Neural cell (in vitro differentiated cells): ENCODE measurements at regions not wholly inside any gene's neighbourhood (a gene's known extent, or its start where the extent isn't known, plus 50 kb on each side); places are given as distances from the start of the nearest gene placed in this dataset.

Source experiments
- H2AFZ ChIP-seq: fragments of 200-600, 300-800 bp; sonication (generic), shearing (Covaris generic); 2 replicates; pipeline ENCODE4 v1.6.0; 2014; ENCODE audit warnings: low read depth, mild to moderate bottlenecking, antibody characterized with exemption, low read length, moderate library complexity
- H3F3A ChIP-seq: fragments of 200-600 bp; shearing (Covaris generic); 2 replicates; pipeline ENCODE4 v1.6.1; 2016; ENCODE audit warnings: mild to moderate bottlenecking, moderate library complexity, mixed read lengths, antibody characterized with exemption, low read length; ENCODE audit not compliant: insufficient read depth, poor library complexity, severe bottlenecking
- H3K27ac ChIP-seq: fragments of 200-600, 300-800 bp; sonication (generic), shearing (Covaris generic); 2 replicates; pipeline ENCODE4 v1.5.1; 2014; ENCODE audit warnings: mild to moderate bottlenecking, low read length, moderate library complexity
- H3K27me3 ChIP-seq: fragments of 300-800, 200-600 bp; sonication (generic), shearing (Covaris generic); 2 replicates; pipeline ENCODE4 v1.6.0; 2014; ENCODE audit warnings: mild to moderate bottlenecking, low read depth, low read length, moderate library complexity; ENCODE audit not compliant: insufficient read depth
- H3K36me3 ChIP-seq: fragments of 300-800, 200-600 bp; sonication (generic), shearing (Covaris generic); 2 replicates; pipeline ENCODE4 v1.5.1; 2014; ENCODE audit warnings: mild to moderate bottlenecking, antibody characterized with exemption, low read length, moderate library complexity; ENCODE audit not compliant: insufficient read depth
- H3K4me2 ChIP-seq: fragments of 300-800, 200-600 bp; sonication (generic), shearing (Covaris generic); 2 replicates; pipeline ENCODE4 v1.6.0; 2014; ENCODE audit warnings: mild to moderate bottlenecking, low read length
- H3K4me3 ChIP-seq: fragments of 300-800, 200-600 bp; sonication (generic), shearing (Covaris generic); 2 replicates; pipeline ENCODE4 v1.5.1; 2014; ENCODE audit warnings: mild to moderate bottlenecking, low read length, moderate library complexity
- H3K79me2 ChIP-seq: fragments of 200-600 bp; shearing (Covaris generic); replicated peaks from 2 replicates; pipeline ENCODE4 v1.6.0; 2014; ENCODE audit warnings: mild to moderate bottlenecking, low read length, moderate library complexity; ENCODE audit not compliant: insufficient read depth
- H3K9ac ChIP-seq: fragments of 300-800, 200-600 bp; sonication (generic), shearing (Covaris generic); 2 replicates; pipeline ENCODE4 v1.6.1; 2016; ENCODE audit warnings: mild to moderate bottlenecking, low read length, mixed read lengths
- H3K9me2 ChIP-seq: fragments of 200-600 bp; shearing (Covaris generic); 2 replicates; pipeline ENCODE4 v1.6.1; 2016; ENCODE audit warnings: mild to moderate bottlenecking, low read length, mixed read lengths; ENCODE audit not compliant: insufficient read depth
- H3K9me3 ChIP-seq: fragments of 200-600, 300-800 bp; sonication (generic), shearing (Covaris generic); 2 replicates; pipeline ENCODE4 v1.6.1; 2016; ENCODE audit warnings: mild to moderate bottlenecking, mixed run types, low read length, moderate library complexity, mixed read lengths
- H4K20me1 ChIP-seq: fragments of 200-600 bp; shearing (Covaris generic); 2 replicates; pipeline ENCODE4 v1.6.1; 2016; ENCODE audit warnings: mild to moderate bottlenecking, mixed run types; ENCODE audit not compliant: insufficient read depth
- CTCF ChIP-seq: fragments of 450-650 bp; IDR thresholded peaks from 2 replicates; pipeline ENCODE4 v1.5.1; 2014; ENCODE audit warnings: antibody characterized with exemption, mild to moderate bottlenecking, moderate library complexity; ENCODE audit not compliant: poor library complexity, severe bottlenecking
- EP300 ChIP-seq: fragments of 450-650 bp; conservative IDR thresholded peaks from 2 replicates; pipeline ENCODE4 v1.6.1; 2014; ENCODE audit warnings: antibody characterized with exemption, mild to moderate bottlenecking, moderate library complexity; ENCODE audit not compliant: poor library complexity, severe bottlenecking
- EZH2 ChIP-seq: fragments of 200-600, 300-800 bp; shearing (Covaris generic), sonication (generic); IDR thresholded peaks from 2 replicates; pipeline ENCODE4 v1.6.1; 2014; ENCODE audit warnings: antibody characterized with exemption, low read length, borderline replicate concordance, mild to moderate bottlenecking; ENCODE audit not compliant: insufficient read depth, poor library complexity, severe bottlenecking
- MXI1 ChIP-seq: fragments of 450-650 bp; conservative IDR thresholded peaks from 2 replicates; pipeline ENCODE4 v1.6.1; 2014; ENCODE audit warnings: antibody characterized with exemption, mild to moderate bottlenecking; ENCODE audit not compliant: poor library complexity, severe bottlenecking
- POLR2AphosphoS5 ChIP-seq: IDR thresholded peaks from 2 replicates; pipeline ENCODE4 v1.6.1; 2012
- RAD21 ChIP-seq: fragments of 450-650 bp; conservative IDR thresholded peaks from 2 replicates; pipeline ENCODE4 v1.6.1; 2014; ENCODE audit warnings: antibody characterized with exemption, mild to moderate bottlenecking, moderate library complexity
- REST ChIP-seq: IDR thresholded peaks from 2 replicates; pipeline ENCODE4 v1.6.1; 2012; ENCODE audit warnings: borderline replicate concordance
- SMC3 ChIP-seq: fragments of 450-650 bp; conservative IDR thresholded peaks from 2 replicates; pipeline ENCODE4 v1.6.1; 2014; ENCODE audit warnings: antibody characterized with exemption, mild to moderate bottlenecking, moderate library complexity; ENCODE audit not compliant: poor library complexity
- TAF1 ChIP-seq: IDR thresholded peaks from 2 replicates; pipeline ENCODE4 v1.6.1; 2012; ENCODE audit warnings: low read depth

GRCh38 chr6:170148709-170149470, 142.0 kb downstream of the DLL1 start:
- Histone ChIP-seq H3K27me3 (no peaks in the 10 kb centered on the region), H3K9ac (no peak overlapping the region), H4K20me1 (no peaks in the 10 kb centered on the region), H3K79me2 (no peaks in the 10 kb centered on the region), H3K9me2 (no peaks in the 10 kb centered on the region), H3K36me3 (no peaks in the 10 kb centered on the region), H3K4me3 (no peak overlapping the region), H3K27ac (no peak overlapping the region), H3K9me3 (no peaks in the 10 kb centered on the region), H3F3A (no peaks in the 10 kb centered on the region), H3K4me2 (no peak overlapping the region), H2AFZ (no peak overlapping the region)
- TF ChIP-seq SMC3 (no peak), POLR2AphosphoS5 (no peak), CTCF (no peak), EP300 (no peak), REST (no peak), RAD21 (no peak), MXI1 (no peak), EZH2 (no peak), TAF1 (no peak)

GRCh38 chr6:170147832-170148708, 142.8 kb downstream of the DLL1 start:
- Histone ChIP-seq H3K9ac (no peak overlapping the region), H3K36me3 (no peaks in the 10 kb centered on the region), H3K9me2 (no peaks in the 10 kb centered on the region), H3K27ac (no peak overlapping the region), H3K79me2 (no peaks in the 10 kb centered on the region), H3F3A (no peaks in the 10 kb centered on the region), H4K20me1 (no peaks in the 10 kb centered on the region), H2AFZ (no peak overlapping the region), H3K9me3 (no peaks in the 10 kb centered on the region), H3K4me2 (no peak overlapping the region), H3K27me3 (no peaks in the 10 kb centered on the region), H3K4me3 (no peak overlapping the region)
- TF ChIP-seq CTCF = no peak
- TF ChIP-seq EZH2 = no peak
- no peak for TF ChIP-seq MXI1
- TF ChIP-seq RAD21 = no peak
- no peak for TF ChIP-seq TAF1
- TF ChIP-seq REST = no peak
- TF ChIP-seq EP300 = no peak
- no peak for TF ChIP-seq SMC3
- TF ChIP-seq POLR2AphosphoS5 = no peak
